Mammary epithelial cell (primary cell): ENCODE measurements at regions not wholly inside any gene's neighbourhood (a gene's known extent, or its start where the extent isn't known, plus 50 kb on each side); places are given as distances from the start of the nearest gene placed in this dataset.

Experiments used
- EZH2 ChIP-seq: IDR thresholded peaks from 2 replicates; pipeline ENCODE4 v1.6.1; 2012; ENCODE audit warnings: low read length, inconsistent platforms, borderline replicate concordance
- TF ChIP-seq, protein P1 (sequence below), 2 donors: IDR thresholded peaks in 1 of 2; conservative IDR thresholded peaks in 1 of 2; 2 replicates each; pipeline ENCODE4 v1.5.1; 2011 to 2012; ENCODE audit warnings: inconsistent platforms in 2 of 2, low read length in 2 of 2, mild to moderate bottlenecking in 2 of 2, control low read depth in 1 of 2, low read depth in 1 of 2; ENCODE audit not compliant: insufficient read depth in 1 of 2; ENCODE audit errors: extremely low read depth in 1 of 2

DNA sequence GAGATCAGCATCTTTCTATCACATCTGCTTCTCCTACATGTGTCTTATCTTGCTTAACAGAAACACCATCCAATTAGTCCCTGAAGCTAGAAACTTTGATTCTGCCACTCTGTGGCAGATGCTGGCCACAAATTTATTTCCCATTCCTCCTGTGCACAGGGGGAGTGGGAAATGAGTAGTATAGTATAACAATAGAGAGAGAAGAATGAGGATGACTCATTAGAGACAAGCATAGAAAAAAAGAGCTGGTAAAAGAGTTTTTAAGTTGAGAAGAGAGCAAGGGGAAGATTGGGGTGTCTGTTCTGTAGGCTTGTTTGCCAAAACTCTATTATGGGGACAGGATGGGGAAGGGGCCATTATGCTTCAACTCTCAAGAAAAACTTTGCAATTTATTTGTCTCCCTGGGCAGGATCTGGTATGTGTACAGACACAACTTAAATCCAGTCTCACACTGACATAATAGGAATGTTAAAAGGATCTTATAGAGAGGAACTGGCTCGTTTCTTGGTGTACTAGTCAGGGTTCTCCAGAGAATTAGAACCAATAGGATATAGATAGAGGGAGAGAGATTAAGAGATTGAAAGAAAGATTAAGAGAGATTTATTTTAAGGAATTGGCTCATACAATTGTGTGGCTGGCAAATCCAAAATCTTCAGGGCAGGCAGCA is 142.6 kb upstream of the CPSF6 start:
- TF ChIP-seq, protein P1, sequence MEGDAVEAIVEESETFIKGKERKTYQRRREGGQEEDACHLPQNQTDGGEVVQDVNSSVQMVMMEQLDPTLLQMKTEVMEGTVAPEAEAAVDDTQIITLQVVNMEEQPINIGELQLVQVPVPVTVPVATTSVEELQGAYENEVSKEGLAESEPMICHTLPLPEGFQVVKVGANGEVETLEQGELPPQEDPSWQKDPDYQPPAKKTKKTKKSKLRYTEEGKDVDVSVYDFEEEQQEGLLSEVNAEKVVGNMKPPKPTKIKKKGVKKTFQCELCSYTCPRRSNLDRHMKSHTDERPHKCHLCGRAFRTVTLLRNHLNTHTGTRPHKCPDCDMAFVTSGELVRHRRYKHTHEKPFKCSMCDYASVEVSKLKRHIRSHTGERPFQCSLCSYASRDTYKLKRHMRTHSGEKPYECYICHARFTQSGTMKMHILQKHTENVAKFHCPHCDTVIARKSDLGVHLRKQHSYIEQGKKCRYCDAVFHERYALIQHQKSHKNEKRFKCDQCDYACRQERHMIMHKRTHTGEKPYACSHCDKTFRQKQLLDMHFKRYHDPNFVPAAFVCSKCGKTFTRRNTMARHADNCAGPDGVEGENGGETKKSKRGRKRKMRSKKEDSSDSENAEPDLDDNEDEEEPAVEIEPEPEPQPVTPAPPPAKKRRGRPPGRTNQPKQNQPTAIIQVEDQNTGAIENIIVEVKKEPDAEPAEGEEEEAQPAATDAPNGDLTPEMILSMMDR (conservative IDR thresholded peaks at IDR 0.05 in 1 of 2, IDR thresholded peaks at IDR 0.05 in 1 of 2; ENCODE audit: extremely low read depth in 1 of 2, insufficient read depth in 1 of 2, low read depth in 1 of 2, low read length in 2 of 2) = no peak
- no peak for TF ChIP-seq EZH2
